Activated B cell treated with CpG ODN at 0.5 μM for 24 hours (primary cell): ENCODE measurements at regions not wholly inside any gene's neighbourhood (a gene's known extent, or its start where the extent isn't known, plus 50 kb on each side); places are given as distances from the start of the nearest gene placed in this dataset.
A peak's percentile ranks its signal among the peaks of the same experiment; 100 is the strongest.

Source experiments
- ATAC-seq: fragments of 200-7000 bp; cut with Tn5 transposase; one replicate; pipeline ENCODE4 v1.10.0; 2021; ENCODE audit warnings: low read depth, mild to moderate bottlenecking, moderate library complexity
- CTCF ChIA-PET: fragments of 350-600 bp; sonication (Branson Sonifier 250); formaldehyde crosslinking; loops from one replicate; lab custom pipeline; 2021; ENCODE audit warnings: antibody characterized with exemption; lab: Charles Lee
- POLR2A ChIA-PET: fragments of 350-600 bp; sonication (Branson Sonifier 250); formaldehyde crosslinking; loops from one replicate; lab custom pipeline; 2021; ENCODE audit warnings: antibody characterized with exemption; lab: Charles Lee
- DNase-seq: peaks from one replicate; pipeline ENCODE4 v3.0.0; 2022
- H3K27ac Mint-ChIP-seq: one replicate; pipeline ENCODE4 v1.8.0; 2020; ENCODE audit warnings: mixed read lengths
- H3K27me3 Mint-ChIP-seq: one replicate; pipeline ENCODE4 v1.8.0; 2021; ENCODE audit warnings: mixed read lengths
- H3K36me3 Mint-ChIP-seq: one replicate; pipeline ENCODE4 v1.8.0; 2021; ENCODE audit warnings: low read depth, mixed read lengths
- H3K4me1 Mint-ChIP-seq: one replicate; pipeline ENCODE4 v1.8.0; 2021; ENCODE audit warnings: mixed read lengths
- H3K4me3 Mint-ChIP-seq: one replicate; pipeline ENCODE4 v1.8.0; 2020; ENCODE audit warnings: mild to moderate bottlenecking, mixed read lengths
- H3K9me3 Mint-ChIP-seq: one replicate; pipeline ENCODE4 v1.8.0; 2020; ENCODE audit warnings: mixed read lengths
- CTCF ChIP-seq: fragments of 200-600 bp; IDR thresholded peaks from one replicate; pipeline ENCODE4 v1.8.0; 2022; ENCODE audit warnings: antibody characterized with exemption, mild to moderate bottlenecking
- intact Hi-C: fragments of 100-400 bp; cut with micrococcal nuclease; formaldehyde crosslinking; loops from one replicate; pipeline ENCODE4 v1.15.1; 2024

- H3K4me3 Mint-ChIP-seq: peak overlapping the region; percentile 97
- ChIA-PET POLR2A (interaction anchor here (0.5 to 3.2 kb wide), 11 partner anchors 31 to 1182 kb away, joined by 3 to 13 read pairs (median 5); partner anchors contain the start of genes C2orf76, DBI, DDX18 and INSIG2), CTCF (interaction anchor here (0.9 to 1.7 kb wide), 3 partner anchors 9 to 182 kb away, joined by 3 to 7 read pairs (median 4); no protein-coding TSS in a partner anchor)
- peaks cover 16% of the 10 kb centered on the region for H3K4me1 Mint-ChIP-seq
- H3K27ac Mint-ChIP-seq: peak overlapping the region; percentile 98
- no peak for TF ChIP-seq CTCF
- peak; percentile 74 for ATAC-seq
- peak; percentile 46 for DNase-seq
- no peaks in the 10 kb centered on the region for H3K9me3 Mint-ChIP-seq
- H3K27me3 Mint-ChIP-seq: no peaks in the 10 kb centered on the region
- intact Hi-C loops: loop anchor here (1.0 to 5.0 kb wide), 7 partner anchors 39 to 1992 kb away; partner anchors contain the start of genes C2orf76, CCDC93, DBI and DDX18
- H3K36me3 Mint-ChIP-seq: peaks cover 6% of the 10 kb centered on the region
Measured at GRCh38 chr2:118185210-118186109, 97.2 kb downstream of the INSIG2 start.

GRCh38 chr2:118183381-118183780, 95.1 kb downstream of the INSIG2 start:
- CTCF ChIA-PET: no interaction called here
- DNase-seq: no peak

GRCh38 chr2:118179445-118179844, 91.2 kb downstream of the INSIG2 start:
- POLR2A ChIA-PET: no interaction called here
- CTCF ChIA-PET: no interaction called here
- H3K4me3 Mint-ChIP-seq: no peak overlapping the region
- H3K9me3 Mint-ChIP-seq: no peaks in the 10 kb centered on the region
- no peak for TF ChIP-seq CTCF
- peaks cover 21% of the 10 kb centered on the region for H3K27me3 Mint-ChIP-seq
- DNase-seq (no peak), ATAC-seq (no peak)
- no peaks in the 10 kb centered on the region for H3K36me3 Mint-ChIP-seq
- intact Hi-C loops: no loop called here
- H3K4me1 Mint-ChIP-seq: no peaks in the 10 kb centered on the region
- H3K27ac Mint-ChIP-seq: no peak overlapping the region

More at GRCh38 chr2:118183381-118183780, 95.1 kb downstream of the INSIG2 start:
- POLR2A ChIA-PET: no interaction called here
- Mint-ChIP-seq H3K4me1 (peaks cover 16% of the 10 kb centered on the region), H3K4me3 (no peak overlapping the region), H3K36me3 (peaks cover 6% of the 10 kb centered on the region), H3K27me3 (peaks cover 3% of the 10 kb centered on the region), H3K27ac (no peak overlapping the region), H3K9me3 (no peaks in the 10 kb centered on the region)
- intact Hi-C loops: no loop called here
- ATAC-seq: no peak
- TF ChIP-seq CTCF: no peak

DNA sequence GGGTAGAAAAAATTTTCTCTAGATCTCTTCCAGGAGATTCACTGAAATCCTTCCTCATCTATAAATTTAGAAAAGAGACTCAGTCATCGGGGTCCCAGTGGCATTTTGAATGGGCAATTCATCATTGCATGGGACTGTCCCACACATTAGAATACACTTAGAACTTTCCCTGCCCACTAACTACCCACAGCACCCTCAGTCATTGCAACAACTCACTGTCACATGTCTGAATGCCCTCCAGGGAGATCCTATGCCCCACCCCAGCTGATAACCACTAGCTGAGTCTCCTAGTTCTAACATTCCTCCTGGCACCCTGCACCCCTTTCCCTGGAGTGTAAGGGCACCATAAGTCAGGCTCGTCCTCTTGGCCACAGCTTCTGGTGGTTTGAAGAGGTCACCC, 89.6 kb downstream of the INSIG2 start:
- DNase-seq: no peak
- no peak for ATAC-seq
- intact Hi-C loops: no loop called here
- peaks cover 21% of the 10 kb centered on the region for H3K27me3 Mint-ChIP-seq
- CTCF ChIA-PET: no interaction called here
- no peak for TF ChIP-seq CTCF
- no peaks in the 10 kb centered on the region for H3K9me3 Mint-ChIP-seq
- POLR2A ChIA-PET: no interaction called here
- no peak overlapping the region for H3K4me3 Mint-ChIP-seq
- no peak overlapping the region for H3K27ac Mint-ChIP-seq
- H3K36me3 Mint-ChIP-seq: no peaks in the 10 kb centered on the region
- H3K4me1 Mint-ChIP-seq: no peaks in the 10 kb centered on the region

DNA sequence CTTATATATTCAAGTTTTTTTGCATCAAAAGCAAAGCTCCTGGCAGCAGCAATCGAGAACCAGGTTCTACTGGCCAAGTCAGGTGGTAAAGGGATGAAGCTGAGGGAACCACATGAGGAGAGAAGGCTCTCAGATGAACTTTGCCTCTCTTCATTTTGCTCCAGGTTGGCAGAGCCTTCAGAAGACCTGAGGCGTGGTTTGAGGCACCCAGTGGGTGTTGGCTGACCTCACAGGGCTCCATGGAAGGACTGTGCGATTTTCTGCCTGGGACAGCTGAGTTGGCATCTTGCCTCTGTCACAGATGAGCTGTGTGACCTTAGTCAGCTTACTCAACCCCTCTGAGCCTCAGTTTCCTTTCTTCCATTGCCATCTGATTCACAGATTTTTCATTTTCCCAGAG, 89.0 kb downstream of the INSIG2 start:
- CTCF ChIA-PET: no interaction called here
- POLR2A ChIA-PET: no interaction called here
- no peaks in the 10 kb centered on the region for H3K4me1 Mint-ChIP-seq
- H3K36me3 Mint-ChIP-seq: no peaks in the 10 kb centered on the region
- ATAC-seq (no peak), DNase-seq (no peak)
- peaks cover 21% of the 10 kb centered on the region for H3K27me3 Mint-ChIP-seq
- intact Hi-C loops: no loop called here
- no peak overlapping the region for H3K4me3 Mint-ChIP-seq
- H3K27ac Mint-ChIP-seq: no peak overlapping the region
- TF ChIP-seq CTCF: no peak
- H3K9me3 Mint-ChIP-seq: no peaks in the 10 kb centered on the region
